ENCODE measurements at regions not wholly inside any gene's neighbourhood (a gene's known extent, or its start where the extent isn't known, plus 50 kb on each side); places are given as distances from the start of the nearest gene placed in this dataset.

DNA sequence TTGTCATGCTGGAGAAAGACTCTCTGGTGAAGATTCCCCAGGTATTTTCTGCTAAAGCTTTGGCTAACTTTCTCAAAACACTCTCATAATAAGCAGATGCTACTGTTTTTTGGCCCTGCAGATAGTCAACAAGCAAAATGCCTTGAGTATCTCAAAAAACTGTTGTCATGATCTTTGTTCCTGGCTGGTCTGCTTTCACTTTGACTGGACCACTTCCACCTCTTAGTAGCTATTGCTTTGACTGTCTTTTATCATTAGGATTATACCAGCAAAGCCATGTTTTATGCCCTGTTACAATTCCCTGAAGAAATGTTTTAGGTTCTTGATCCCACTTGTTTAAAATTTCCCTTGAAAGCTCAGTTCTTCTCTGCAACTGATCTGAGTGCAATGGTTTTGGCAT is 231.5 kb downstream of the SLC7A11 start:
- no peak overlapping the region for H3K4me3 Mint-ChIP-seq
- no peak for TF ChIP-seq ZNF114 (CRISPR knock-in tag; IDR thresholded peaks at IDR 0.05)
- TF ChIP-seq STAT1 (IDR thresholded peaks at IDR 0.05; ENCODE audit: unreplicated experiment), result no peak
- TF ChIP-seq, protein P1, sequence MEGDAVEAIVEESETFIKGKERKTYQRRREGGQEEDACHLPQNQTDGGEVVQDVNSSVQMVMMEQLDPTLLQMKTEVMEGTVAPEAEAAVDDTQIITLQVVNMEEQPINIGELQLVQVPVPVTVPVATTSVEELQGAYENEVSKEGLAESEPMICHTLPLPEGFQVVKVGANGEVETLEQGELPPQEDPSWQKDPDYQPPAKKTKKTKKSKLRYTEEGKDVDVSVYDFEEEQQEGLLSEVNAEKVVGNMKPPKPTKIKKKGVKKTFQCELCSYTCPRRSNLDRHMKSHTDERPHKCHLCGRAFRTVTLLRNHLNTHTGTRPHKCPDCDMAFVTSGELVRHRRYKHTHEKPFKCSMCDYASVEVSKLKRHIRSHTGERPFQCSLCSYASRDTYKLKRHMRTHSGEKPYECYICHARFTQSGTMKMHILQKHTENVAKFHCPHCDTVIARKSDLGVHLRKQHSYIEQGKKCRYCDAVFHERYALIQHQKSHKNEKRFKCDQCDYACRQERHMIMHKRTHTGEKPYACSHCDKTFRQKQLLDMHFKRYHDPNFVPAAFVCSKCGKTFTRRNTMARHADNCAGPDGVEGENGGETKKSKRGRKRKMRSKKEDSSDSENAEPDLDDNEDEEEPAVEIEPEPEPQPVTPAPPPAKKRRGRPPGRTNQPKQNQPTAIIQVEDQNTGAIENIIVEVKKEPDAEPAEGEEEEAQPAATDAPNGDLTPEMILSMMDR (conservative IDR thresholded peaks at IDR 0.05; ENCODE audit: low read depth in 2 of 2), result no peak
- TF ChIP-seq REST (IDR thresholded peaks at IDR 0.05; ENCODE audit: unreplicated experiment), result no peak
- TF ChIP-seq ZNF331 (CRISPR knock-in tag; IDR thresholded peaks at IDR 0.05; ENCODE audit: low read depth), result no peak
- TF ChIP-seq EZH2phosphoT487 (IDR thresholded peaks at IDR 0.05; ENCODE audit: unreplicated experiment), result no peak
- Histone ChIP-seq H3K79me2 (replicated peaks; ENCODE audit: insufficient read depth) (no peaks in the 10 kb centered on the region), H3K4me3 (no peak overlapping the region), H3K4me1 (ENCODE audit: insufficient read depth) (no peaks in the 10 kb centered on the region), H4K20me1 (replicated peaks; ENCODE audit: insufficient read depth) (no peaks in the 10 kb centered on the region), H3K4me2 (no peak overlapping the region), H3K27ac (ENCODE audit: low read depth) (0 out of 2 replicates have a peak overlapping the region, but pooled peaks have one; percentile 12), H3F3A (replicated peaks; ENCODE audit: low read depth) (no peaks in the 10 kb centered on the region), H3K27me3 (ENCODE audit: insufficient read depth) (no peaks in the 10 kb centered on the region), H3K36me3 (ENCODE audit: insufficient read depth) (no peaks in the 10 kb centered on the region), H2AFZ (peak overlapping the region; percentile 74), H3K9me2 (ENCODE audit: insufficient read depth) (no peaks in the 10 kb centered on the region)
- DNase-seq (ENCODE audit: low spot score), result no peak
- ATAC-seq, result no peak
- no peaks in the 10 kb centered on the region for H3K9me3 Mint-ChIP-seq
- H3K4me1 Mint-ChIP-seq, result no peaks in the 10 kb centered on the region
- no peaks in the 10 kb centered on the region for H3K36me3 Mint-ChIP-seq (ENCODE audit: low read depth)
- no peak overlapping the region for H3K27ac Mint-ChIP-seq
- no peaks in the 10 kb centered on the region for H3K27me3 Mint-ChIP-seq (ENCODE audit: insufficient read depth, low read depth, poor library complexity)

DNA sequence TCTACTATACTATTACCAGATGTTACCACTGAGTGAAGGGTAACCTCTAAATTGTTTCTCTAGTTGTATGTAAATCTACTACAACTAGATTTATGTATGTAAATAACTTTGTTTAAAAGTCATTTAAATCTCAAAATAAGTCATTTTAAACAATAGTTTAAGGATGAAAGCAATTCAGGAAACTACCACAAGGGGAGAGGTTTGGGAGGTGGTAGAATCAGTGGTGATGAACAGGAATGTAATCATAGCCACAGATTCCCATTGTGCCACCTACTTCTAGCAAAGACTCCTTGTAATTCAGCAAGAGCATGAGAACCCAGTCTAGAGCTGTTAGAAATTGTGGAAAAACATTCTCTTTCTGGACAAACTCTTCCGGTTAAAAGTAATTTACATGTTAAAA is 234.6 kb downstream of the SLC7A11 start:
- no peaks in the 10 kb centered on the region for H3F3A ChIP-seq (replicated peaks; ENCODE audit: low read depth)
- H3K36me3 ChIP-seq (ENCODE audit: insufficient read depth), result no peaks in the 10 kb centered on the region
- no peak overlapping the region for H3K4me2 ChIP-seq
- no peak overlapping the region for H3K27ac ChIP-seq (ENCODE audit: low read depth)
- Mint-ChIP-seq H3K36me3 (ENCODE audit: low read depth) (no peaks in the 10 kb centered on the region), H3K27ac (no peak overlapping the region), H3K4me3 (no peak overlapping the region), H3K27me3 (ENCODE audit: insufficient read depth, low read depth, poor library complexity) (no peaks in the 10 kb centered on the region), H3K9me3 (no peaks in the 10 kb centered on the region), H3K4me1 (peaks cover 3% of the 10 kb centered on the region; the same call in 2 of the 3 replicates)
- no peak overlapping the region for H2AFZ ChIP-seq
- ATAC-seq (peak; percentile 62), DNase-seq (ENCODE audit: low spot score) (peak; percentile 54)
- H3K4me1 ChIP-seq (ENCODE audit: insufficient read depth), result no peaks in the 10 kb centered on the region
- H3K4me3 ChIP-seq, result no peak overlapping the region
- no peaks in the 10 kb centered on the region for H3K79me2 ChIP-seq (replicated peaks; ENCODE audit: insufficient read depth)
- H3K27me3 ChIP-seq (ENCODE audit: insufficient read depth), result no peaks in the 10 kb centered on the region
- no peaks in the 10 kb centered on the region for H3K9me2 ChIP-seq (ENCODE audit: insufficient read depth)
- H4K20me1 ChIP-seq (replicated peaks; ENCODE audit: insufficient read depth), result no peaks in the 10 kb centered on the region
- TF ChIP-seq STAT1 (IDR thresholded peaks at IDR 0.05; ENCODE audit: unreplicated experiment), result no peak
- TF ChIP-seq, protein P1 (conservative IDR thresholded peaks at IDR 0.05; ENCODE audit: low read depth in 2 of 2), result peak; percentile 31 to 61; a peak in 3 of 4 replicates
